Fibroblast of mammary gland (primary cell): ENCODE measurements at regions not wholly inside any gene's neighbourhood (a gene's known extent, or its start where the extent isn't known, plus 50 kb on each side); places are given as distances from the start of the nearest gene placed in this dataset.

Experiments used
- DNase-seq: peaks from one replicate; pipeline ENCODE4 v3.0.0-alpha.2; 2010; ENCODE audit warnings: low read depth
- H3K4me3 ChIP-seq: 2 replicates; pipeline ENCODE4 v1.5.1; 2011; ENCODE audit warnings: low read depth, mild to moderate bottlenecking, low read length, moderate library complexity; ENCODE audit not compliant: control insufficient read depth
- TF ChIP-seq, protein P1 (sequence below): conservative IDR thresholded peaks from 2 replicates; pipeline ENCODE4 v1.5.1; 2011; ENCODE audit warnings: low read depth, low read length, inconsistent platforms; ENCODE audit not compliant: control insufficient read depth, insufficient read depth

DNA sequence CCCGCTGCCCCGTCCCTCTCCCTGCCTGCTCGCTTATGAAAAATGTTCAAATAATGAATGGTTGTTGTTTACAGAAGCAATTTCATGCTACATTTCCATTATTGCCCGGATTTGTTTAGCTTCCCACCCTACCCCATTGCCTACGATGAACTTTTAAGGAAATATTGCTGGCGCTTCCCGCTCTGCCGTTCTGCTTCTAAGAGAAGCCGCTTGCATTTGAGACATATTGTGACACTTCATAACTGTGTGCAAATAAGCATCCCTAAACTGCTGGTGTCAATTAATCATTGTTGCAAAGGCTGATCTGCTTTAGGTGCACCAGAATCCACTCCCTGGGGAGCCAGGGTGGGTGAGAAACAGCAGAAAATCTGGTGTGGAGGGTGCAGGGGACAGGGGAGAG is 52.3 kb upstream of the LMO1 start:
- DNase-seq: no peak
- TF ChIP-seq, protein P1, sequence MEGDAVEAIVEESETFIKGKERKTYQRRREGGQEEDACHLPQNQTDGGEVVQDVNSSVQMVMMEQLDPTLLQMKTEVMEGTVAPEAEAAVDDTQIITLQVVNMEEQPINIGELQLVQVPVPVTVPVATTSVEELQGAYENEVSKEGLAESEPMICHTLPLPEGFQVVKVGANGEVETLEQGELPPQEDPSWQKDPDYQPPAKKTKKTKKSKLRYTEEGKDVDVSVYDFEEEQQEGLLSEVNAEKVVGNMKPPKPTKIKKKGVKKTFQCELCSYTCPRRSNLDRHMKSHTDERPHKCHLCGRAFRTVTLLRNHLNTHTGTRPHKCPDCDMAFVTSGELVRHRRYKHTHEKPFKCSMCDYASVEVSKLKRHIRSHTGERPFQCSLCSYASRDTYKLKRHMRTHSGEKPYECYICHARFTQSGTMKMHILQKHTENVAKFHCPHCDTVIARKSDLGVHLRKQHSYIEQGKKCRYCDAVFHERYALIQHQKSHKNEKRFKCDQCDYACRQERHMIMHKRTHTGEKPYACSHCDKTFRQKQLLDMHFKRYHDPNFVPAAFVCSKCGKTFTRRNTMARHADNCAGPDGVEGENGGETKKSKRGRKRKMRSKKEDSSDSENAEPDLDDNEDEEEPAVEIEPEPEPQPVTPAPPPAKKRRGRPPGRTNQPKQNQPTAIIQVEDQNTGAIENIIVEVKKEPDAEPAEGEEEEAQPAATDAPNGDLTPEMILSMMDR: no peak
- no peak overlapping the region for H3K4me3 ChIP-seq

DNA sequence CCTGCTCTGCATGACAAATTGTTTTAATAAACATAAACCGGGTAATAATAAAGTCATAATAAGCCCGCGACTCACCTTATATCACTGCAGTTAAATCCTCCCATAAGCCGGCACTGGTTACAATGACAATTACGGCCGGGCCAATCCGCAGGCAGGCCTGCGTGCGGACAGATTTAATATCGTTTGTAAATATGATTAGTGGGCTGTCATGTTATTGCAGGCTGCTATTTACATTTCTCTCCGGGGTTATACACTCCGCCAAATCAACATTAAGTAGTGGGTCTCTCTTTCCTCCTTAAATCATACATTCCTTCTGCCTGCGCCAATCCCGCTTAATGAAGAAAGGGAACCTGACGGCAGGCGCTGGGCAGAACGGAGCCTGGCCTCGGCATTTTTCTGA is 51.8 kb upstream of the LMO1 start:
- TF ChIP-seq, protein P1: no peak
- DNase-seq: no peak
- no peak overlapping the region for H3K4me3 ChIP-seq

DNA sequence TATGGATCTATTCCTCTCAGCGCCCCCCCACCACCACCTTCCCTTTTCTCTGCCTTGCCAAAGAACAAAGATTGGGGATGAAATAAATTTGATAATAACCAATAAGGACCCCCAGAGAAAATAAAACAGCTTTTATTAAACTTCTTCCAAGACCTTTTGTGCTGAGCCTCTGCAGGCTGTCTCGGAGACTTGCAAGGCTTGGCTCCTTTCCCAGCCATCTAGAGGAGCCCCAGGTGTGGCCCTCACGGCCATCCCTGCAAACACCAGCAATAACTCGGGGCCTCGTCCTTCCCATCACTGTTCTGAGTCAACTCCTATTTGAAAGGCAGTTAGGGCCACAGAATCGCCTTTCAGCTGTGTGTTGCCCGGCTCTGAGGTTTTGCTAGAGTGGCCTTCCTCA is 51.2 kb upstream of the LMO1 start:
- no peak for DNase-seq
- TF ChIP-seq, protein P1: no peak
- no peak overlapping the region for H3K4me3 ChIP-seq

DNA sequence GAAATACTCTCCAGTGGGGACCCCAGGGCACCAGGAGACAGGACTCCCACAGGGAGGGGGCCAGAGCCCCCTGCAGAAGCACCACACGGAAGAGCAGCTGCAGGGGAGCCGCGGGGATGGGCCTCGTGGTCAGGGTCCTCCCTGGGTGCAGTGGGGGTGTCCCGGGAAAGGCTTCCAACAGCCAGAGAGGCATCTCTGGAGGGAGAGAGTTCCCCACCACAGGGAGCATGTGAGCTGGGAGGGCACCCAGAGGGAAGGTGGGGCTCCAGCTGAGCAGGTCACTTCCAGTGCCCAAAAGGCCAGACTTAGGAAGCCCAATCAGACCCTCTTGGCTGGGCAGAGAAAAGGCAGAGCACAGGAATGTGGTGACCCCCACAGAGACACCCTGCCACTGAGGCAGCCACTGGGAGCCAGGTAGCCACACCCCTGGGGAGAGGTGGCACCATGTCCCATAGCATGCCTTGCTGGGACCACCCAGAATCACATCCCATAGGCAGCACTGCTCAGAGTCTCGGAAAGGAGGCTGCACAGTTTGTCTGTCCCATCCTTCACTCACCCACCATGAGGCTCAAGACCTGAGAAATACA is 49.9 kb upstream of the LMO1 start:
- TF ChIP-seq, protein P1: no peak
- DNase-seq: no peak
- no peak overlapping the region for H3K4me3 ChIP-seq
